ENCODE measurements at regions not wholly inside any gene's neighbourhood (a gene's known extent, or its start where the extent isn't known, plus 50 kb on each side); places are given as distances from the start of the nearest gene placed in this dataset.

GRCh38 chr2:239834143-239834542 is 191.0 kb downstream of the NDUFA10 start:
- DNase-seq (ENCODE audit: low spot score), result no peak
- peaks cover 4% of the 10 kb centered on the region; the same call in 1 of the 2 replicates for H3K4me1 ChIP-seq (ENCODE audit: insufficient read depth)

More at GRCh38 chr2:239834143-239834542, 191.0 kb downstream of the NDUFA10 start:
- Histone ChIP-seq H3K79me2 (replicated peaks; ENCODE audit: insufficient read depth) (no peaks in the 10 kb centered on the region), H3K9me2 (ENCODE audit: insufficient read depth) (no peaks in the 10 kb centered on the region), H4K20me1 (replicated peaks; ENCODE audit: insufficient read depth) (no peaks in the 10 kb centered on the region; the same call in 1 of the 2 replicates), H2AFZ (no peak overlapping the region), H3K4me2 (no peak overlapping the region), H3K4me3 (no peak overlapping the region), H3F3A (replicated peaks; ENCODE audit: low read depth) (no peaks in the 10 kb centered on the region), H3K27ac (ENCODE audit: low read depth) (no peak overlapping the region), H3K36me3 (ENCODE audit: insufficient read depth) (no peaks in the 10 kb centered on the region), H3K27me3 (ENCODE audit: insufficient read depth) (no peaks in the 10 kb centered on the region)
- no peak overlapping the region for H3K27ac Mint-ChIP-seq
- peaks cover 17% of the 10 kb centered on the region for H3K4me1 Mint-ChIP-seq
- no peak overlapping the region for H3K4me3 Mint-ChIP-seq
- peaks cover 34% of the 10 kb centered on the region for H3K9me3 Mint-ChIP-seq
- no peak for ATAC-seq
- no peak for TF ChIP-seq REST (IDR thresholded peaks at IDR 0.05; ENCODE audit: unreplicated experiment)
- no peak for TF ChIP-seq ETS1 (IDR thresholded peaks at IDR 0.05)
- no peak for TF ChIP-seq CREB1 (CRISPR knock-in tag; IDR thresholded peaks at IDR 0.05; ENCODE audit: low read depth)
- TF ChIP-seq ZNF462 (CRISPR knock-in tag; IDR thresholded peaks at IDR 0.05), result no peak
- no peak for TF ChIP-seq NANOG (IDR thresholded peaks at IDR 0.05; ENCODE audit: borderline replicate concordance)
- no peak for TF ChIP-seq POLR2AphosphoS5 (IDR thresholded peaks at IDR 0.05; ENCODE audit: low read depth)
- no peak for TF ChIP-seq JUNB (IDR thresholded peaks at IDR 0.05; ENCODE audit: unreplicated experiment)
- TF ChIP-seq ZNF331 (CRISPR knock-in tag; IDR thresholded peaks at IDR 0.05; ENCODE audit: low read depth), result no peak
- TF ChIP-seq, protein P1, sequence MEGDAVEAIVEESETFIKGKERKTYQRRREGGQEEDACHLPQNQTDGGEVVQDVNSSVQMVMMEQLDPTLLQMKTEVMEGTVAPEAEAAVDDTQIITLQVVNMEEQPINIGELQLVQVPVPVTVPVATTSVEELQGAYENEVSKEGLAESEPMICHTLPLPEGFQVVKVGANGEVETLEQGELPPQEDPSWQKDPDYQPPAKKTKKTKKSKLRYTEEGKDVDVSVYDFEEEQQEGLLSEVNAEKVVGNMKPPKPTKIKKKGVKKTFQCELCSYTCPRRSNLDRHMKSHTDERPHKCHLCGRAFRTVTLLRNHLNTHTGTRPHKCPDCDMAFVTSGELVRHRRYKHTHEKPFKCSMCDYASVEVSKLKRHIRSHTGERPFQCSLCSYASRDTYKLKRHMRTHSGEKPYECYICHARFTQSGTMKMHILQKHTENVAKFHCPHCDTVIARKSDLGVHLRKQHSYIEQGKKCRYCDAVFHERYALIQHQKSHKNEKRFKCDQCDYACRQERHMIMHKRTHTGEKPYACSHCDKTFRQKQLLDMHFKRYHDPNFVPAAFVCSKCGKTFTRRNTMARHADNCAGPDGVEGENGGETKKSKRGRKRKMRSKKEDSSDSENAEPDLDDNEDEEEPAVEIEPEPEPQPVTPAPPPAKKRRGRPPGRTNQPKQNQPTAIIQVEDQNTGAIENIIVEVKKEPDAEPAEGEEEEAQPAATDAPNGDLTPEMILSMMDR (conservative IDR thresholded peaks at IDR 0.05; ENCODE audit: low read depth in 2 of 2), result no peak
- peaks cover 3% of the 10 kb centered on the region; the same call in 2 of the 3 replicates for H3K36me3 Mint-ChIP-seq (ENCODE audit: low read depth)
- H3K27me3 Mint-ChIP-seq (ENCODE audit: insufficient read depth, low read depth, poor library complexity), result peaks cover 2% of the 10 kb centered on the region
